Caco-2 (cell line): ENCODE measurements at regions not wholly inside any gene's neighbourhood (a gene's known extent, or its start where the extent isn't known, plus 50 kb on each side); places are given as distances from the start of the nearest gene placed in this dataset.

Experiments
- BruUV-seq: library from RNA; stranded (reverse); fragments of 400-500 nt; replicated peaks from 2 replicates; lab custom pipeline; 2021; lab: Mats Ljungman, UMichigan
- CTCF ChIA-PET: fragments of 300-600 bp; sonication (Branson Sonifier 250); formaldehyde crosslinking; loops from one replicate; lab custom pipeline; 2022; ENCODE audit warnings: antibody characterized with exemption; lab: Charles Lee
- POLR2A ChIA-PET: fragments of 300-600 bp; sonication (Branson Sonifier 250); formaldehyde crosslinking; loops from one replicate; lab custom pipeline; 2022; ENCODE audit warnings: antibody characterized with exemption; lab: Charles Lee
- DNase-seq, 2 experiments: peaks; one replicate each; pipeline versions ENCODE4 v3.0.0 to v3.0.0-alpha.2; 2020 to 2022
- H3K27me3 ChIP-seq: replicated peaks from 2 replicates; pipeline ENCODE4 v1.6.0; 2011; ENCODE audit warnings: low read length; ENCODE audit not compliant: control insufficient read depth, insufficient read depth
- H3K36me3 ChIP-seq: 2 replicates; pipeline ENCODE4 v1.5.1; 2011; ENCODE audit warnings: low read length; ENCODE audit not compliant: control insufficient read depth, insufficient read depth
- H3K4me1 ChIP-seq: fragments of 250-450 bp; sonication (Bioruptor Pico); 2 replicates; pipeline ENCODE4 v1.5.1; 2020; ENCODE audit warnings: mild to moderate bottlenecking
- H3K4me3 ChIP-seq: 2 replicates; pipeline ENCODE4 v1.5.1; 2011; ENCODE audit warnings: low read depth, mild to moderate bottlenecking, control low read depth, low read length
- H3K9me3 ChIP-seq: fragments of 250-450 bp; sonication (Bioruptor Pico); 2 replicates; pipeline ENCODE4 v1.5.1; 2020; ENCODE audit warnings: mild to moderate bottlenecking, moderate library complexity
- H3K27ac Mint-ChIP-seq: one replicate; pipeline ENCODE4 v1.8.0; 2022; ENCODE audit warnings: mixed read lengths; ENCODE audit not compliant: unreplicated experiment
- H3K27me3 Mint-ChIP-seq: one replicate; pipeline ENCODE4 v1.8.0; 2022; ENCODE audit warnings: mixed read lengths; ENCODE audit not compliant: insufficient read depth, unreplicated experiment
- H3K36me3 Mint-ChIP-seq: one replicate; pipeline ENCODE4 v1.8.0; 2022; ENCODE audit warnings: mild to moderate bottlenecking, mixed read lengths; ENCODE audit not compliant: insufficient read depth, unreplicated experiment
- H3K4me1 Mint-ChIP-seq: one replicate; pipeline ENCODE4 v1.8.0; 2022; ENCODE audit warnings: low read depth, mixed read lengths; ENCODE audit not compliant: unreplicated experiment
- H3K4me3 Mint-ChIP-seq: one replicate; pipeline ENCODE4 v1.8.0; 2022; ENCODE audit warnings: mild to moderate bottlenecking, moderate library complexity, mixed read lengths; ENCODE audit not compliant: unreplicated experiment
- H3K9me3 Mint-ChIP-seq: one replicate; pipeline ENCODE4 v1.8.0; 2022; ENCODE audit warnings: mixed read lengths; ENCODE audit not compliant: unreplicated experiment
- intact Hi-C: fragments of 100-400 bp; cut with micrococcal nuclease; formaldehyde crosslinking; loops from one replicate; pipeline ENCODE4 v1.10.0; 2022; ENCODE audit not compliant: unreplicated experiment
- TF ChIP-seq, protein P1 (sequence below), 2 experiments: fragments of 200-600 bp in 1 of 2; IDR thresholded peaks; 1 replicate in 1 of 2; 2 replicates in 1 of 2; pipeline versions ENCODE4 v1.5.1 to v1.8.0; 2011 to 2022; ENCODE audit warnings: antibody characterized with exemption in 1 of 2, control low read depth in 1 of 2, inconsistent platforms in 1 of 2, low read depth in 1 of 2, low read length in 1 of 2, mild to moderate bottlenecking in 1 of 2, moderate library complexity in 1 of 2; ENCODE audit not compliant: insufficient read depth in 1 of 2, severe bottlenecking in 1 of 2, unreplicated experiment in 1 of 2

DNA sequence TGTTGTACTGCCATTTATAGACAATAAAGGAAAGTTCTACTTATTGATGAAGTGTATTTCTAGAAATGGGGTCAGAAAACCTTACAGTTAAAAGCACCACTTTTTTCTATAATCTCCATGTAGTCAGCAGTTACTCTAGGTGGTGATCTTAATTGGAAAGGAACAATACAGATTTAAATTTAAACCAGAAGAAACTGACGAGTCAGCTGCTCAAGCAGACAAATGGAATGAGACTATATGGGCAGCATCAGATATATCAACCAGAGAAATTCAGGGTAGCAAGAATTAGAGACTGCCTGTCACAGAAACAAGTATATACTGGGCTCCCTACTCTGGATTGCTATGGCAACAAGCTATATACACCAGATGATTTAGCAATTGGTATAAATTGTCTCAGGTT lies 99.6 kb upstream of the SCG2 start:
- BruUV-seq = no TSS peak
- no peaks in the 10 kb centered on the region for H3K36me3 Mint-ChIP-seq
- intact Hi-C loops = no loop called here
- no peak overlapping the region for H3K27ac Mint-ChIP-seq
- ChIA-PET POLR2A (no interaction called here), CTCF (no interaction called here)
- no peak overlapping the region for H3K4me3 Mint-ChIP-seq
- H3K9me3 Mint-ChIP-seq = peaks cover 7% of the 10 kb centered on the region
- TF ChIP-seq, protein P1, sequence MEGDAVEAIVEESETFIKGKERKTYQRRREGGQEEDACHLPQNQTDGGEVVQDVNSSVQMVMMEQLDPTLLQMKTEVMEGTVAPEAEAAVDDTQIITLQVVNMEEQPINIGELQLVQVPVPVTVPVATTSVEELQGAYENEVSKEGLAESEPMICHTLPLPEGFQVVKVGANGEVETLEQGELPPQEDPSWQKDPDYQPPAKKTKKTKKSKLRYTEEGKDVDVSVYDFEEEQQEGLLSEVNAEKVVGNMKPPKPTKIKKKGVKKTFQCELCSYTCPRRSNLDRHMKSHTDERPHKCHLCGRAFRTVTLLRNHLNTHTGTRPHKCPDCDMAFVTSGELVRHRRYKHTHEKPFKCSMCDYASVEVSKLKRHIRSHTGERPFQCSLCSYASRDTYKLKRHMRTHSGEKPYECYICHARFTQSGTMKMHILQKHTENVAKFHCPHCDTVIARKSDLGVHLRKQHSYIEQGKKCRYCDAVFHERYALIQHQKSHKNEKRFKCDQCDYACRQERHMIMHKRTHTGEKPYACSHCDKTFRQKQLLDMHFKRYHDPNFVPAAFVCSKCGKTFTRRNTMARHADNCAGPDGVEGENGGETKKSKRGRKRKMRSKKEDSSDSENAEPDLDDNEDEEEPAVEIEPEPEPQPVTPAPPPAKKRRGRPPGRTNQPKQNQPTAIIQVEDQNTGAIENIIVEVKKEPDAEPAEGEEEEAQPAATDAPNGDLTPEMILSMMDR (IDR thresholded peaks at IDR 0.05; ENCODE audit: insufficient read depth in 1 of 2, low read depth in 1 of 2, low read length in 1 of 2, severe bottlenecking in 1 of 2, unreplicated experiment in 1 of 2) = no peak
- Histone ChIP-seq H3K9me3 (no peaks in the 10 kb centered on the region), H3K36me3 (no peaks in the 10 kb centered on the region), H3K27me3 (no peaks in the 10 kb centered on the region), H3K4me1 (0 out of 2 replicates have a peak, but pooled peaks cover 10% of the 10 kb centered on the region), H3K4me3 (no peak overlapping the region)
- no peak for DNase-seq
- peaks cover 7% of the 10 kb centered on the region for H3K4me1 Mint-ChIP-seq
- no peaks in the 10 kb centered on the region for H3K27me3 Mint-ChIP-seq

- Mint-ChIP-seq H3K36me3 (no peaks in the 10 kb centered on the region), H3K27me3 (no peaks in the 10 kb centered on the region), H3K9me3 (peaks cover 7% of the 10 kb centered on the region), H3K4me1 (peaks cover 7% of the 10 kb centered on the region), H3K4me3 (no peak overlapping the region), H3K27ac (no peak overlapping the region)
- BruUV-seq = no TSS peak
- Histone ChIP-seq H3K9me3 (no peaks in the 10 kb centered on the region), H3K4me1 (0 out of 2 replicates have a peak, but pooled peaks cover 10% of the 10 kb centered on the region), H3K27me3 (no peaks in the 10 kb centered on the region), H3K36me3 (no peaks in the 10 kb centered on the region), H3K4me3 (no peak overlapping the region)
- POLR2A ChIA-PET = no interaction called here
- no peak for DNase-seq
- TF ChIP-seq, protein P1 (IDR thresholded peaks at IDR 0.05; ENCODE audit: insufficient read depth in 1 of 2, low read depth in 1 of 2, low read length in 1 of 2, severe bottlenecking in 1 of 2, unreplicated experiment in 1 of 2) = no peak
- CTCF ChIA-PET = no interaction called here
- intact Hi-C loops = no loop called here
Observed at GRCh38 chr2:223700221-223700620, 98.1 kb upstream of the SCG2 start.

DNA sequence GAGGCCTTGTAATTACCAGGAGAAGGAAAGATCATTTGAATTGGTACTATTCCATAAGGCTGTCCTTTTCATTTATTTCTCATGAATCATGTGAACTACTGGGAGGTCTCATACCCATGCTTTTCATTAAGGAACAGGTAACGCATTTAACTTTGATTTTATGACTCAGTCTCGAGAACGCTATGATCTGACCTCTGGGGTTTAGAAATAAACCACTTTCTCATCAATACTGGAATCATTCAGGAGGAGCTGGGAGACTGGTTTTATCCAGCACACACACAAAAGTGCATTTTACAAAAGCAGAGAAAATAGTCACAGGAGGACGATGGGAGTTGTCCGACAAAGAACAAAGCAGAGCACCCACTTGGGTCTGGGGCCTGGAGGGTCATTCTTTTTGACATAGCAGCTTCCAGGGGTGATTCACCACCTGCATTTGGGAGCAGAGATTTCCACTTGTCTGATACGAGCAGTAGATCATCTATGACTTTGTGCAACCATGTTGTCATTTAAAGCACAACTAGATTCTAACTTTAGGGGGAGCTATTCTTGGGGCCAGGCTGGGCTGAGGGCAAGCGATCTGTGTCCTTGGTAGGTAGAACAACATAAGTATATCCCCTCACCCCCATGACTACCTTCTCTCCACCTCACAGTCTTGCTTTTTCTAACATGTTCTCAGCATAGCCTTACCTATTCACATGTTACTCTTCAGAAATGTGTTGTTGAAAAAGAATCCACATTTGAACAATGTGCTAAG lies 95.9 kb upstream of the SCG2 start:
- Mint-ChIP-seq H3K36me3 (no peaks in the 10 kb centered on the region), H3K9me3 (no peaks in the 10 kb centered on the region), H3K27me3 (no peaks in the 10 kb centered on the region), H3K4me3 (no peak overlapping the region), H3K27ac (no peak overlapping the region), H3K4me1 (peaks cover 7% of the 10 kb centered on the region)
- Histone ChIP-seq H3K36me3 (no peaks in the 10 kb centered on the region), H3K27me3 (no peaks in the 10 kb centered on the region), H3K4me3 (no peak overlapping the region), H3K4me1 (0 out of 2 replicates have a peak, but pooled peaks cover 10% of the 10 kb centered on the region), H3K9me3 (no peaks in the 10 kb centered on the region)
- no TSS peak for BruUV-seq
- TF ChIP-seq, protein P1 (IDR thresholded peaks at IDR 0.05; ENCODE audit: insufficient read depth in 1 of 2, low read depth in 1 of 2, low read length in 1 of 2, severe bottlenecking in 1 of 2, unreplicated experiment in 1 of 2) = no peak
- DNase-seq = no peak
- intact Hi-C loops = no loop called here
- POLR2A ChIA-PET = no interaction called here
- CTCF ChIA-PET = no interaction called here
